ENCODE measurements at regions not wholly inside any gene's neighbourhood (a gene's known extent, or its start where the extent isn't known, plus 50 kb on each side); places are given as distances from the start of the nearest gene placed in this dataset.

GRCh38 chr14:97027256-97027999 is 230.2 kb downstream of the VRK1 start:
- Mint-ChIP-seq H3K4me1 (ENCODE audit: low read depth, unreplicated experiment) (no peaks in the 10 kb centered on the region), H3K27ac (ENCODE audit: unreplicated experiment) (no peak overlapping the region), H3K36me3 (ENCODE audit: low read depth, unreplicated experiment) (peaks cover 2% of the 10 kb centered on the region), H3K4me3 (ENCODE audit: unreplicated experiment) (no peak overlapping the region), H3K27me3 (ENCODE audit: low read depth, unreplicated experiment) (peaks cover 41% of the 10 kb centered on the region), H3K9me3 (ENCODE audit: unreplicated experiment) (peaks cover 7% of the 10 kb centered on the region)
- FAIRE-seq (no peak), DNase-seq (ENCODE audit: low read depth) (no peak)
- no peak overlapping the region for H2AFZ ChIP-seq (ENCODE audit: low read depth, low read length)
- H3K9ac ChIP-seq (ENCODE audit: low read length), result no peak overlapping the region
- H3K79me2 ChIP-seq (ENCODE audit: insufficient read depth, low read length), result no peaks in the 10 kb centered on the region
- H3K27me3 ChIP-seq (ENCODE audit: insufficient read depth, low read length), result peaks cover 2% of the 10 kb centered on the region
- H3K4me2 ChIP-seq (ENCODE audit: low read length), result no peak overlapping the region
- H3K4me3 ChIP-seq (ENCODE audit: insufficient read depth, low read depth, low read length), result no peak overlapping the region
- H3K9me3 ChIP-seq (ENCODE audit: insufficient read depth, low read depth, low read length), result no peaks in the 10 kb centered on the region
- H4K20me1 ChIP-seq (ENCODE audit: insufficient read depth, low read length), result no peaks in the 10 kb centered on the region
- H3K27ac ChIP-seq (ENCODE audit: low read depth, low read length), result no peak overlapping the region
- H3K4me1 ChIP-seq (ENCODE audit: insufficient read depth, low read length), result no peaks in the 10 kb centered on the region
- no peaks in the 10 kb centered on the region for H3K36me3 ChIP-seq (ENCODE audit: insufficient read depth, low read length)
- TF ChIP-seq CTCF (IDR thresholded peaks at IDR 0.05; ENCODE audit: insufficient read depth, low read depth, low read length) (no peak), EZH2 (IDR thresholded peaks at IDR 0.05; ENCODE audit: insufficient read depth, low read length) (no peak)

GRCh38 chr14:97028382-97028781 is 231.2 kb downstream of the VRK1 start:
- Histone ChIP-seq H3K9me3 (ENCODE audit: insufficient read depth, low read depth, low read length) (no peaks in the 10 kb centered on the region), H4K20me1 (ENCODE audit: insufficient read depth, low read length) (no peaks in the 10 kb centered on the region), H3K9ac (ENCODE audit: low read length) (no peak overlapping the region), H3K4me1 (ENCODE audit: insufficient read depth, low read length) (no peaks in the 10 kb centered on the region), H2AFZ (ENCODE audit: low read depth, low read length) (no peak overlapping the region), H3K36me3 (ENCODE audit: insufficient read depth, low read length) (no peaks in the 10 kb centered on the region), H3K4me2 (ENCODE audit: low read length) (no peak overlapping the region), H3K79me2 (ENCODE audit: insufficient read depth, low read length) (no peaks in the 10 kb centered on the region), H3K27ac (ENCODE audit: low read depth, low read length) (no peak overlapping the region), H3K27me3 (ENCODE audit: insufficient read depth, low read length) (peaks cover 5% of the 10 kb centered on the region), H3K4me3 (ENCODE audit: insufficient read depth, low read depth, low read length) (no peak overlapping the region)
- DNase-seq (ENCODE audit: low read depth), result no peak
- no peak overlapping the region for H3K27ac Mint-ChIP-seq (ENCODE audit: unreplicated experiment)
- H3K27me3 Mint-ChIP-seq (ENCODE audit: low read depth, unreplicated experiment), result peaks cover 45% of the 10 kb centered on the region
- no peak for FAIRE-seq
- no peaks in the 10 kb centered on the region for H3K4me1 Mint-ChIP-seq (ENCODE audit: low read depth, unreplicated experiment)
- peaks cover 7% of the 10 kb centered on the region for H3K9me3 Mint-ChIP-seq (ENCODE audit: unreplicated experiment)
- H3K4me3 Mint-ChIP-seq (ENCODE audit: unreplicated experiment), result no peak overlapping the region
- TF ChIP-seq CTCF (IDR thresholded peaks at IDR 0.05; ENCODE audit: insufficient read depth, low read depth, low read length), result no peak
- TF ChIP-seq EZH2 (IDR thresholded peaks at IDR 0.05; ENCODE audit: insufficient read depth, low read length), result no peak
- peaks cover 2% of the 10 kb centered on the region for H3K36me3 Mint-ChIP-seq (ENCODE audit: low read depth, unreplicated experiment)

- no peak overlapping the region for H3K4me3 ChIP-seq (ENCODE audit: insufficient read depth, low read depth, low read length)
- H3K36me3 ChIP-seq (ENCODE audit: insufficient read depth, low read length), result no peaks in the 10 kb centered on the region
- no peaks in the 10 kb centered on the region for H3K4me1 ChIP-seq (ENCODE audit: insufficient read depth, low read length)
- H3K4me2 ChIP-seq (ENCODE audit: low read length), result no peak overlapping the region
- no peaks in the 10 kb centered on the region for H3K9me3 ChIP-seq (ENCODE audit: insufficient read depth, low read depth, low read length)
- no peak overlapping the region for H2AFZ ChIP-seq (ENCODE audit: low read depth, low read length)
- no peaks in the 10 kb centered on the region for H4K20me1 ChIP-seq (ENCODE audit: insufficient read depth, low read length)
- H3K27me3 ChIP-seq (ENCODE audit: insufficient read depth, low read length), result peaks cover 5% of the 10 kb centered on the region
- H3K4me1 Mint-ChIP-seq (ENCODE audit: low read depth, unreplicated experiment), result no peaks in the 10 kb centered on the region
- TF ChIP-seq CTCF (IDR thresholded peaks at IDR 0.05; ENCODE audit: insufficient read depth, low read depth, low read length), result no peak
- TF ChIP-seq EZH2 (IDR thresholded peaks at IDR 0.05; ENCODE audit: insufficient read depth, low read length), result no peak
- FAIRE-seq (no peak), DNase-seq (ENCODE audit: low read depth) (no peak)
- peaks cover 54% of the 10 kb centered on the region for H3K27me3 Mint-ChIP-seq (ENCODE audit: low read depth, unreplicated experiment)
- no peak overlapping the region for H3K4me3 Mint-ChIP-seq (ENCODE audit: unreplicated experiment)
- H3K27ac ChIP-seq (ENCODE audit: low read depth, low read length), result no peak overlapping the region
- H3K36me3 Mint-ChIP-seq (ENCODE audit: low read depth, unreplicated experiment), result peaks cover 2% of the 10 kb centered on the region
- H3K9ac ChIP-seq (ENCODE audit: low read length), result no peak overlapping the region
- H3K9me3 Mint-ChIP-seq (ENCODE audit: unreplicated experiment), result peaks cover 7% of the 10 kb centered on the region
- no peak overlapping the region for H3K27ac Mint-ChIP-seq (ENCODE audit: unreplicated experiment)
- H3K79me2 ChIP-seq (ENCODE audit: insufficient read depth, low read length), result no peaks in the 10 kb centered on the region
Measured at GRCh38 chr14:97029800-97030199, 232.6 kb downstream of the VRK1 start.

Data from astrocyte (in vitro differentiated cells and primary cell).